ENCODE measurements at regions not wholly inside any gene's neighbourhood (a gene's known extent, or its start where the extent isn't known, plus 50 kb on each side); places are given as distances from the start of the nearest gene placed in this dataset.

DNA sequence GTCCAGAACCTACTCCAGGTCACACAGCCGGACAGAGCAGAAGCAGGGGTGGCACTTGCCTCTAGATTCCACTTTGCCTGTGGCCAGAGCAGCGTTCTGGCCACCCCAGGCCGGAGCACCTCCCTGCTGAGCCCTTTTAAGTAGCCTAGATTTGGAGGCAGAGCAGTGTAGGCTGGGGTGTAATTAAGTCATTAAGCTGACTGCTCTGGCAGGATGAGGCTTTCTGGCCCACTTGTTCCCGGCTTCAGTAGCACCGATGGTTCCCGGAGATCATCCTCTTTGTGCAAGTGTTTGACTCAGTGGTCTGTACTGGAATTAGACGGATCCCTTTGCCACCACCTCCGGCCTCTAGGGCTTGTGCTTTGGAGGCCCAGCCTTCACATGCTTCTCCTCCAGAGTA lies 281.9 kb upstream of the ANKRD55 start:
- no peak for DNase-seq (ENCODE audit: low read depth in 3 of 3)

DNA sequence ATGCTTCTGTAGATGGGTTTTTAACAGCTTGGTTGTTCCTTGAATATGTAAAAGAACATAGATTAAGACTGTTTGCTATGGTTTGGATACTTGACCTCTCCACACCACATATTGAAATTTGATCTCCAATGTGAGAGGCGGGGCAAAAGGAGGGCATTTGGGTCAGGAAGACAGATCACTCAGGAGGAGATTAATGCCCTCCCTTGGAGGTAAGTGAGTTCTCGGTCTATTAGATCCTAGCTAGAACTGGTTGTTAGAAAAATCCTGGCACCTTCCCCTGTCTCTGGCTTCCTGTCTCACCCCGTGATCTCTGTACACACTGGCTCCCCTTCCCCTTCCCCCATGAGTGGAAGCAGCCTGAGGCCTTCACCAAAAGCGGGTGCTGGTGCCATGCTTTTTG lies 281.1 kb upstream of the ANKRD55 start:
- no peak for DNase-seq (ENCODE audit: low read depth in 3 of 3)

DNA sequence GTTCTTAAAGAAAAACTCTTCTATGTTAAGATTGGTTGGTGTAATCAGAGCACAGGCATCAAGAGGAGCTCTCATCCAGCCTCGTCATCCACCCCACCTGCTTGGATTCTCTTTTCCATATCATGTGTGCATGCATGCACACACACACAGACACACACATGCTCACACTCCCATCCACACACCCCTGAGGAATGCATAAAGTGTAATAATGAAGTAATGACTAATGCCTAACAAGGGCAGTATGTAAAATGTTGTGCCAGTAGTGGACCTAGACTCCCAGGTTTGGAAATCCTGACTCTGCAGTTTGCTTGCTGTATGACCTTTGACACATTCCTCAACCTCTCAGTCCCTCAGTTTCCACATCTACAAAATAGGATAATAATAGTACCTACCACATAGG lies 280.0 kb upstream of the ANKRD55 start:
- no peak for DNase-seq (ENCODE audit: low read depth in 3 of 3)

DNA sequence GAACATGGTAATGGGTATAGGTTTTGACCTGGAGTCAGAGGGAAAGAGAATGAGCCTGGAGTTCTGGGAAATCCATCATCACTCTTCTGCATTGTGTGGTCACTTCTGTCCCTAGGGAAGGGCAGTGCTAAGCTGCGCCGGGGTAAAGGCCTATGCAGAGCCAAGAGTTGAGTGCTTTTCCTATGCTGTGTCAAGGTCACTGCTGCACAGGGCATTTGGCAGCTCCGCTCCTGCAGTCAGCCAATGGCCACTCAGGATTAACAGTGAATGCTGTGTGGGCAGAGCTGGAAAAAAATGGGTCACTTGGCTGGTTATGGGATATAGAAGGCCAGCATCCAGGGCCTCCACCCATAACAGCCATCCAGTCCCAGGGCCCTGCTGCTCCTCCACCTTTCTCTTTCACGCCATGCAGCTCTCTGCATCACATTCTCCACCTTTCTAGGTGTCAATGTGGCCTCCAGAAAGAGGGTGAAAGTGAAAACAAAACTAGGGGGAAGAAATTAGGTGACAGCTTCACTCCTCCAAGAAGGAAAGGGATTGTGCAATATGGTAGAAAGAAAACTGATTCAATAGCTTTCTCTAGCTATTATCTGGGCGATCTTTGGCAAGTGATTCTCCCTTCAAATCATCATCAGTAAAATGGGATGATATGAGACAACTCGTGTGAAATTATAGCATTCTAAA lies 279.3 kb upstream of the ANKRD55 start:
- no peak for DNase-seq (ENCODE audit: low read depth in 3 of 3)

DNA sequence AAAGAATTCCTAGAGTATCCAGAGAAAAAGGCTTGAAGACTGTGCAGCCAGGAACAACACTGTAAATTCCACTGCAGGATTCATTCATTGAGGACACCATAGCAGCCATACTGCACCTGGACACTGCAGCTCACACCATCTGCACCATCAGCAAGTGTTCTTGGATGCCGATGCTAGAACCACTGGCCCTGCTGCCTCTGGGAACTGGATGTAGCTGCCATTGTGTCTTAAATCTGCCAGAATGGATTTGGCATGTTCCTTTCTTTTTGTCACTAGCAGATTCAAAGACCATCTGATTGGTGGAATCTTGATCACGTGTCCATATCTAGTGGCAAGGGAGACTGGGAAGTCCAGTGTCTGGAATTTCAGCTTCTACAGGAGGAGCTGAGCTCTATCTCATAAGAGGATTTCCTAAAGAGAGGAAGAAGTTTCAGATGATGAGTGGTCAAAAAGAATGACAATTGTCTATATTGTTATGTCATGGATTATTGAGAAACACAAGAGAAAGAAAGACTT lies 278.3 kb upstream of the ANKRD55 start:
- no peak for DNase-seq (ENCODE audit: low read depth in 3 of 3)

DNA sequence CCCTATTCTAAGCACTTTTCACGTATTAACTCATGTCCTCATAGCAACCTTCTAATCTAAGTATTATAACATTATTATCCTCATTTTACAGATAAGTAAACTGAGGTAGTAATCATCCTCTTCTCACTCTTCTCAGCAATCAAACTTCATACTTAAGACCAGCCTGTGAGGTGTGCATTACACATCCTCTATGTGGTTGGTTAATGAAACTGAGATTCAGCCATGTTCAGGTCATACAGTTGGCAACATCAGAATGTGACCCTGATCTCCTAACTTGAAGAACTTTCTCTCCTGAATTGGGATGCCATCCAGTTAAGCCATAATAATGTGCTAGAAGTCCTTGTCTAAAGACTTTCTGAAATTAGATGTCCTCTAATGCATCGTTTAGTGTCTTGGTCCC lies 275.1 kb upstream of the ANKRD55 start:
- DNase-seq (ENCODE audit: low read depth in 3 of 3), result no peak

DNA sequence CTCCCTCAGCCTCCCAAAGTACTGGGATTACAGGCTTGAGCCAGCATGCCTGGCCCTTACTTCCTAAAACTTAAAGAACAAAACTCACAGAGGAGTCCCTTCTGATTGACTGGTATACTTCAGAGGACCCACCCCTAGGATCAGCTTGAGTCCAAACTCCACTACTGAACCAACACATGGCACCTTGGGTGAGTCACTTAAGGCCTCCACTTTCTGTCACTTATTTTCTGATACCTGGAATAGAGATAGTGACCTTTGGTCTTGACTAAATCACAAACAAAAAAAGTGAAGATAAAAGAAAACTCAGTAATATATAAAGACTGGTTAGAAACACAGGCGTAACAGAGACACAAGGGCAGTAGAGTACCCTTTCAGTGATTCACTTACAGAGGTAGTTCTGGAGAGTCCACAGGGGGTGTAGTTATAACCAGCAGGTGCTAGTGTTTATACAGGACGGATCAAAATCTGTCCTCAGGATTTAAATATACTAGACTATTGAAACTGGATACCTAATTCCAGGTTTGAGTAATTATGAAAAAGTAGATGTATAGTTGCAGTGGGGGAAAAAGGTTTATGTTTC lies 274.3 kb upstream of the ANKRD55 start:
- DNase-seq (ENCODE audit: low read depth in 3 of 3), result no peak

DNA sequence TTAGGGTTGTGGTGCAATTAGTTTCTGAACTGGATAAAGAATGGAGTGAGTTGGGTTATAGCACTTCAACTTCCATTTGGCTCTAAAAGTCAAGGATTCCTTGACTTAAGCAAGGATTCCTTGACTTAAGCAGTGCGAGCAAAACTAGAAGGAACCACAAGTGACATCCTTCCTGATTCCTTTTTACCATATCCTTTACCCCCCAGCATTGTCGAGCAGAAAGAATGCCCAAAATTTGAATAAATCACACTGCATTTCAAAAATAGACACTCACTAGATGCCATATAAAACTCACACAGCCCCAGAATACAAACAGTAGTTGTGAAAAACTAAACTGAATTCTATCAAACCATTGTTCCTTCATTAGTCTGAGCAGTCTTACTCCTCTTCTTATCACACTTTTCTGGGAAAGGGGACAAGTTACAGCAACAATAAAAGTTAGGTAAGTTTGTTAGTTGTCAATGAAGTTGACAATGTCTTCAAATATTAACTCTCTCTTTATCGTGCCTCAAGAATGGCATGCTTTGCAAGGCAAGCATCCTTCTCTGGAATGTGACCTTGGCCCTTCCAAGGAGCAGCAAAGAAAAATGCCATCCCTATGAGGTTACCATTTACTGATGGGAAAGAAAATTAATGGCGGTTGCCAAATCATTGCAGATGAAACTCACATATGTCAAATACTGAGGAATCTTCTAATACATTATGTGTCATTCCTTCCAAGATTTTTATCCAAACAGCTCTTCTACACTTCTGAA lies 273.3 kb upstream of the ANKRD55 start:
- DNase-seq (ENCODE audit: low read depth in 3 of 3), result no peak

DNA sequence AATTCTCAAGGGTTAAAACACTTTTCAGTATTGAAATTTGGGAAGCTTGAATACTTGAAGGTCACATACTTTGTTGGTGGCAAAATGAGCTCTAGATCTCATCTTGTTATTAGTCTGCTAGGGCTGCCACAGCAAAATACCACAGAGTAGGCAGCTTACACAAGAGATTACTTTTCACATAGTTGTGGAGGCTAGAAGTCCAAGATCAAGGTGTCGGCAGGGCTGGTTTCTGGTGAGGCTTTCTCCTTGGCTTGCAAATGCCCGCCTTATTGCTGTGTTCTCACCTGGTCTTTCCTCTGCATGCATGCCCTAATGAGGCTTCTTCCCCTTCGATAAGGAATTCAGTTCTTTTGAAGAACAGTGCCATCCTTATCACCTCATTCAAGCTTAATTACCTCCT lies 270.8 kb upstream of the ANKRD55 start:
- no peak for DNase-seq (ENCODE audit: low read depth in 3 of 3)

DNA sequence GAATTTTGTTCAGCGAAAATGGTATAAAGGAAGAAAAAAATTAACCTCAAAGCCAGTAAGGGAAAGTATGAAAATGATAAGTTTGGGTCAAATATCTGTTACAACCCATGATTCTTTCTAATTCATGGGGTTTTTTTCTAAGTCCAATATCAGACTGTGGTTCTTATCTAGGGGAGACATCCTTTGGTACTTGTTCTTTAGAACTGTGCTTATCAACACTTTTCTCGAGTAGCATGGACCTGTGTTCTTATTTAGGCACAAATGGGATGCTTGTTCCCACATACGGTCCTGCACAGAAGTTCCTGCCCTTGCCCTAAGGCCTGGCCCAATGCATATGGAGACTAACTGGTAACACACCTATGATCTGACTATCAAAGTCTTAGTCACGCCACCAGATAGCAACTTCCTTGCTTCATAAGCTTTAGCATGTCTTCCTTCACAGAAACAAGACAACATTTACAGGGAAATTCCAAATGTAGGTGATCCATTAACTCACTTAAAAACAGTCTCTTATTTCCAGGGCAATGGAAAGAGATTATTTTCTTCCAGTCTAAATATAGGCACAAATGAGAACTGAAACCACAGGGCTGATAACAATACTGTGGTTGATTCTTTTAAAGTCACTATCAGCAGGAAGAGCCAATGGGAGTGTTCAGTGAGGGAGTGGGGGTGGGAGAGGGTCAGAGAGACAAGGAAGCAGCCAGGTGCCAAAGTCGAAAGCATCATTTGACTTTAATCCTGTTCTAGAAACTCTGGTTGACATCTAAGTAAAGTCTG lies 268.8 kb upstream of the ANKRD55 start:
- DNase-seq (ENCODE audit: low read depth in 3 of 3), result no peak

DNA sequence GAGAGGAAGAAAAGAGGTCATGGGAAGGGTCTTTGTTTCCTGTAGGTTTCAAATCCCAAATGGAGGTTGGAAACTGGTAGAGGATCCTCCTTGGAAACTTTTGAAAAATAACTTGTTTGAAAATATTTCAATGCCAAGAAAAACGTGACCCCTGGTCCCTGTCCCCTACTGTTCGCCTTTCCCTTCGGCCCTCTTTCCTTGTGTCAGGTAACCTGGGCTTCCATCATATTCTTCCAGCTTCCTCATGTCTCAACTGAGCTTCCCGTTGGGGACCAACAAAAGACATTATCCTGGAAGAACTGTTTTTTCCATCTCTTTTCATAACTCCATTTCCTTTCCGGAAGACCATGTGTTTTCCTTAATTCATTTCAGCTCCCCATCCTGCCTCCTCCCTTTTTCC lies 266.8 kb upstream of the ANKRD55 start:
- no peak for DNase-seq (ENCODE audit: low read depth in 3 of 3)

DNA sequence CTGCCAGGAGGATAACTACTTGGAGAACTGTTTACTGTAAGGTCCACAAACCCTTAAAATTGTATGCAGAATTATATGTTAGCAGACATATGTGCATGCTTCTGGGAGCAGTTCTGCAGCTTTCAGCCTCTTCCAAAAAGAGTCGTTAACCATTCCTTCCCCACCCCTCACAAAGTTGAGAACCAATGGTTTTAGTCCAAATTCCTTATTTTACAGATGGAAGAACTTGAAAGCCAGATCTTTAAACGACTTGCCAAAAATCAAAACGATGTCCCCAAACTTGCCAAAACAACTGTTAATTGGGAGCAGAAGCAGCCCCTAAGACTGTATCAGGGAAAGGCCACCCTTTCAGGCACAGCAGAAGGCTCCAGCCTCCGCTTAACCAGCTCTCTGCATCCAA lies 266.4 kb upstream of the ANKRD55 start:
- DNase-seq (ENCODE audit: low read depth in 3 of 3), result no peak

DNA sequence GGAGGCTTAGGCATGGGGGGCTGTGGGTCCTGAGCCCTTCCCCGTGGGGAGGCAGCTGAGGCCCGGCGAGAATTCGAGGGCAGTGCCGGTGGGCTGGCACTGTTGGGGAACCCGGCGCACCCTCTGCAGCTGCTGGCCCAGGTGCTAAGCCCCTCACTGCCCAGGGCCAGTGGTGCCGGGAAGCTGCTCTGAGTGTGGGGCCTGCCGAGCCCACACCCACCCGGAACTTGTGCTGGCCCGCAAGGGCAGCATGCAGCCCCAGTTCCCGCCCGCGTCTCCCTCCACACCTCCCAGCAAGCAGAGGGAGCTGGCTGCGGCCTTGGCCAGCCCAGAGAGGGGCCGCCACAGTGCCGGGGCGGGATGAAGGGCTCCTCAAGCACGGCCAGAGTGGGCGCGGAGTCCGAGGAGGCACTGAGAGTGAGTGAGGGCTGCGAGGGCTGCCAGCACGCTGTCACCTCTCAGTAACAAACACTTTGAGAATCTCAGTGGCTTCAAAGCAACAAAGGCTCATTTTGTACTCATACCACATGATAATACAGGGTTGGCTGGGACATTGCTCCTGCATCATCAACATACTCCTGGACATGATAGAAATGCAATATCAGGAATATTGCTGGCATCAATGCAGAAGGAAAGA lies 265.7 kb upstream of the ANKRD55 start:
- DNase-seq (ENCODE audit: low read depth in 3 of 3), result no peak

DNA sequence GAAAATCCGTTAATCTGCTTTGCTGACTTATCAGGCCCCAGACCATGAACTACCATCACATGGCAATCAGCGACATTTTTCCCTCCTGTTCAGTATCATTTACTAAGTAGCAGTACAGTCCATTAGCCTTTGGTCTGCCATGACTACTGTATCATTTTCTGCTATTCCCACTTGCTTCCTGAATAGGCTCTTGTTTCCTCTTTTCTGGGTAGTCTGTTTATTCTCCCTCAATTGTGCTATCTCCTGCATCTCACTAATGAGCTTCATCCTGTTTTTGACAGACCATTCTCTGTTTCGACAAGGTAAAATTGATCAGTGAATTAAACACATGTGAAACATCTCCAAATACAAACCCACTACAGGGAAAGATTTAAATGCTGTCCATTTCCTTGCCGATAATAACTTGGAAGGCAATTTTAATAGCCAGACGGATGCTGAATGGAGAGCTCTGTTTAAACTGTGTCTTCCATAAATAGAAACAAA lies 263.5 kb upstream of the ANKRD55 start:
- no peak for DNase-seq (ENCODE audit: low read depth in 3 of 3)

DNA sequence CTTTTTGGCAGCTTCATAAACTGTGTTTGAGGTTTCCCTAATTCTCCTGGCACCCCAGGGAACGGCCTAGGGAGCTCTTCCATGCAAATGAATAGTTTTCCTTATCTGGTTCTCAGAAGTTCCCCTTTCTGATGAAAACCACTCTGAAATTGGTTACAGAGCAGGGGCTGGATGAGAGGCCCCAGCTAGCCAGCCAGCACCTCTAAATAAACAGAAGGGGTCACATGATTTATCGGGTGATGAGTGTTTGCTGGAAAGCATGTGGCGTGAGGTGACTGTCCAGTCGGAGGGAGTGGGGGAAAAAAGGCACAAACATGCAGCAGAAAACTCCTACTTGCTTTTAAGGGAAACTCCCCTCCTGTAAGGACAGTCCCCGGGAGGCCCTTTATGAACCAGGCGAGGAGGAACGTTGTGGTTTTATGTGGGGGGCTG lies 261.2 kb upstream of the ANKRD55 start:
- no peak for DNase-seq (ENCODE audit: low read depth in 3 of 3)

DNA sequence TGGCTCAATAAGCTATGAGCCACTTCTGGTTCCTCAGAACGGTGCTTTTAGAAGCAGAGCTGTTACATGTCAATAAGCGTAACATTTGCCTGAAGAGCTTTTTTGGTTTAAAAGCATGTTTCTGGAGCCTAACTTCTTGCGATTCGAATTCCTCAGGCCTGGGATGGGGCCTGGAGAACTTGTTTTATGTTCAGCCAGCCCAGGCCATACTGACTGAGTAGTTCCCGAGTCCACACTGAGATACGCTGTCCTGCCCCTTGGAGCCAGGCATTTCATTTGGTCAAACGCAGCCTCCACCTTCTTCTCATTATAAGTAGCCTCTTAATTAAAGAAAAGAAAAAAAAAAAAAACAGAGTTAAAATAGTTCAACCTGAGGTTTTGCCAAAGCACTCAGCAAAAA lies 260.6 kb upstream of the ANKRD55 start:
- no peak for DNase-seq (ENCODE audit: low read depth in 3 of 3)

DNA sequence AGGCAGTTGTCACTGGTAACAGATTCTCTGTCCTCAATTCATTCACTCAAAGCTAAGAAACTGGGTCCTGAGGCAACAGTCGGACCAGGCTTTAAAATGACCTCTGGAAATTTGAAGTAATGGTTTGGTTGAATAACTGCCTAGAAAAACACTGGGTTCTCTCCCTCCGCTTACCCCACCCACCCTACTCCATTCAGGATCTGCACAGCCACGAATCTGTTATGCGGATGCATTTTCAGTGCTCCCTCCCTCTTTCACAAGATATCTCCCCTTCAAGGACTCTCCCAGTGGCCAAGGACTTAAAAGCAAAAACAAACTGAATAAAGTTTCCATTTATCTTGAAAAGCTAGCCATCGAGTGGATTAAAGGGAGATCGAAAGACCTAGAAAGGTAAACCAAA lies 260.2 kb upstream of the ANKRD55 start:
- DNase-seq (ENCODE audit: low read depth in 3 of 3), result no peak

DNA sequence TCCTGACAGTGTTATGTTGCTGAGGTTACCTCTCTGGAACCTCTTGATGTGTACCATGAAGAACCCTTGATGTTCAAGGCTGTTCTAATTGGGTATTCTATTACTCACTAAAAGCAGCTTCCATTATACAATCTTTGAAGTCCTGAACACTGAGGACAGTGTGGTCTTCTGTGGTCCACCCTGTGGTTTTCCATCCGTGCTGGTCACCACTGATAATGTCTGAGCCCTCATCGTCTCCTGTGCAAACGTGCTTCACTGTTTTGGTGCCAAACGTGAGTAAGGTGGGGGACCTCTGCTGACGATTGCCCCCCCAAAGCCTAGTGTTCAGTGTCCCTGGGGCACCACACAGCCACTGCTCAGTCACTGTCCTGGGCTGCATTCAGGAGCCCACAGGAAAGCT lies 259.7 kb upstream of the ANKRD55 start:
- no peak for DNase-seq (ENCODE audit: low read depth in 3 of 3)

DNA sequence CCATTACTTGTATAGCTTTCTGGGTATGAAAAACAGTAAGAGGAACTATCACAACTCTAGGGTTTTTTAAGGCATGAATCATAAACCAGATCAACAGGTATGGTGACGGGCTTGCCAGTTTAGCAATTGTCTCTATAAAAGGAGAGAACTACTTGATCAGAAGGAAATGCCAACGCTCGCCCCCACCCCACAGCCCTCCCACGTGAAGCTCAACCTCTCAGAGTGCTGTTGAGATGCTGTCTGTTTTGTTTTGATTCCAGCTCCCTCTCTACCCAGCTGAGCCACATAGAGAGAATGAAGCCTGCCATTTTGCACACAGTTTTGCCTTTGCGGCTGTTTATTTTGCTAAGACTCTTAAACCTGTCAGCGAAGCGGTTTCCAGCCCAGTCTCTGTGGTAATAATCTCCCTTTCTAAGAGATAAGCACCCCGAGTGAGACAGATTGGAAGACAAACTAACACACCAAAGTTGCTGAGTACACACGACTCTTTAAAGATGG lies 257.9 kb upstream of the ANKRD55 start:
- DNase-seq (ENCODE audit: low read depth in 3 of 3), result peak in 2 of 3 experiments; percentile 43 to 57

DNA sequence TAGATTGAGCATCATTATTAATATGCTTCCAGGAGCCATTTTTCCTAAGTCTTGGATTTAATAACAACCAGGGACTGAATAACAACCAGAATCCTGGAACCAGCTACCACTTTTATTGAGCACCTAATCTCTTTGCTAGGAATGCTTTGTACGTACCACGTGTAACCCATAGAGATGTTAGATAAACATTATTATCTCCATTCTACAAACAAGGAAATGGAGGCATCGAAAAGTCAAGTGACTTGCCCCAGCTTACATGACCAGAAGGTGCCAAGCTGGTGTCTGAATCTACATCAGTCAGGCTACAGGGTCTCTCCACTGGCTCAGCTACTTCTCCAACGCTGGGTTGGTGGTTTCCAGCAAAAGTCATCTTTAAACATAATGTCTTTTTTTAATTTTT lies 256.1 kb upstream of the ANKRD55 start:
- DNase-seq (ENCODE audit: low read depth in 3 of 3), result no peak

DNA sequence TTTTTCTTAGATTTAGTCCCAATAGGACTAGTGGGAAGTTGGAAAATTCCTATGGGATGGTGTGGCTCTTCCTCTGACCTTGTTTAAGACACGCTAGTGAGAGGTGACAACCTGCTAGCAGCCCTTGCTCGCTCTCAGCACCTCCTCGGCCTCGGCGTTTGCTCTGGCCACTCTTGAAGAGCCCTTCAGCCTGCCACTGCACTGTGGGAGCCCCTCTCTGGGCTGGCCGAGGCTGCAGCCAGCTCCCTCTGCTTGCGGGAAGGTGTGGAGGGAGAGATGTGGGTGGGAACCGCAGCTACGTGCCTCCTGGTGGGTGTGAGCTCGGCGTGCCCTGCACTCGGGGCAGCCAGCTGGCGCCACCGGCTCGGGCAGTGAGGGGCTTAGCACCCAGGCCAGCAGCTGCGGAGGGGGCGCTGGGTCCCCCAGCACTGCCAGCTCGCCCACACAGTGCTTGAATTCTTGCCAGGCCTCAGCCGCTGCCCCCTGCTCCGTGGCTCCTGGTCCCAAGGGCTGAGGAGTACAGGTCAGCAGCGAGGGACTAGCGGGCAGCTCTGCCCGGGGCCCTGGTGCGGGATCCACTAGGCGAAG lies 254.5 kb upstream of the ANKRD55 start:
- no peak for DNase-seq (ENCODE audit: low read depth in 3 of 3)

Data from stimulated activated CD4-positive, alpha-beta T cell treated with anti-CD3 and anti-CD28 coated beads, TNF-alpha, amount 100 ng/mL, for 4 hours (primary cell).